Prostate gland (tissue), 2 donors: ENCODE measurements at regions not wholly inside any gene's neighbourhood (a gene's known extent, or its start where the extent isn't known, plus 50 kb on each side); places are given as distances from the start of the nearest gene placed in this dataset.

Experiments
- CTCF ChIP-seq, 4 experiments: fragments of 200-600 bp in 2 of 4; fragments of 450-650 bp in 2 of 4; sonication (generic) in 2 of 4; IDR thresholded peaks; 1 replicate in 3 of 4; 2 replicates in 1 of 4; pipeline ENCODE4 v1.5.1; 2016 to 2019; ENCODE audit warnings: antibody characterized with exemption in 4 of 4, mild to moderate bottlenecking in 2 of 4, moderate library complexity in 2 of 4
- POLR2A ChIP-seq: fragments of 450-650 bp; IDR thresholded peaks from one replicate; pipeline ENCODE4 v1.6.1; 2016; ENCODE audit warnings: antibody characterized with exemption, mild to moderate bottlenecking
- POLR2AphosphoS5 ChIP-seq: sonication (generic); formaldehyde crosslinking; IDR thresholded peaks from one replicate; pipeline ENCODE4 v1.6.1; 2017; ENCODE audit warnings: antibody characterized with exemption

DNA sequence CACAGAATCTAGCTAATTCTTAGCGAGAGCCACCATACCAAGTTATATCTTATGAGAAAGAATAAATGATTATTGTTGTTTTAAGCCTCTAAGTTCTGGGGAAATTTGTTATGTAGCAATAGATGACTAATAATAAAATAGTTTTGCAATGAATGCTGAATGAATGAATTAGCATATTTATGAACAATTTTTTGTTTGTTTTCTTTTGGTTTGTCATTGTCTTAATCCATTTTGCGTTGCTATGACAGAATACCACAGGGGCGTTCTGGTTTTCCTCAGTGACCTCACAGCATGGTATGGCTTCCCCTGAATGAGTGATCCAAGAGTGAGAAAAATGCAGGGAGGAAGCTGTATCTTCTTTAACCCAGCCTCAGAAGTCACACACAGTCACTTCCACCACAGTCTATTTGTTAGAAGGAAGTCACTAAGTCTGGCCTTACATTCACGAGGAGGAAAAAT lies 53.8 kb upstream of the HPDL start:
- TF ChIP-seq POLR2AphosphoS5, result no peak
- TF ChIP-seq CTCF (IDR thresholded peaks at IDR 0.05), result no peak
- no peak for TF ChIP-seq POLR2A
